Activated CD4-positive, alpha-beta T cell treated with anti-CD3 and anti-CD28 coated beads for 4 hours (primary cell): ENCODE measurements at regions not wholly inside any gene's neighbourhood (a gene's known extent, or its start where the extent isn't known, plus 50 kb on each side); places are given as distances from the start of the nearest gene placed in this dataset.

Experiments
- DNase-seq, 2 donors: peaks; one replicate each; pipeline ENCODE4 v3.0.0-alpha.2; 2020

GRCh38 chr16:49910541-49911071 is 54.7 kb upstream of the ZNF423 start:
- DNase-seq: no peak

GRCh38 chr16:49911430-49911829 is 55.5 kb upstream of the ZNF423 start:
- no peak for DNase-seq

GRCh38 chr16:49912721-49913120 is 56.8 kb upstream of the ZNF423 start:
- DNase-seq: no peak

DNA sequence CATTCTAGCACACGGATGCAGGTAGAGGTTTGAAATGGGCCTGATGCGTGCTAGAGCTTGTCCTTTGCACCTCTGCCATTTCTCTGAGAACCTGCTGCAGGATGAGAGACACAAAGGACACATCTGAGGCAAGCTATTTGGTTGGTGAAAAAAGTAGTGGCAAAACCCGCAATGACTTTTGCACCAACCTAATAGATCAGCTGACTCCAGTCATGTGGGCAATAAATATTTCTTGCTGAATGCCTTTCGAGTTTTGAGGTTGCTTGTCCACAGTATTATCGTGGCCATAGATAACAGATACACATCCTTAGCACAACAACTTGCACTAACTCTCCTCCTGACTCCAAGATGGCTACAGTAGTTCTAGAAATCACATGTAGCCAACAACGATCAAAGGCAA is 57.8 kb upstream of the ZNF423 start:
- DNase-seq: no peak

DNA sequence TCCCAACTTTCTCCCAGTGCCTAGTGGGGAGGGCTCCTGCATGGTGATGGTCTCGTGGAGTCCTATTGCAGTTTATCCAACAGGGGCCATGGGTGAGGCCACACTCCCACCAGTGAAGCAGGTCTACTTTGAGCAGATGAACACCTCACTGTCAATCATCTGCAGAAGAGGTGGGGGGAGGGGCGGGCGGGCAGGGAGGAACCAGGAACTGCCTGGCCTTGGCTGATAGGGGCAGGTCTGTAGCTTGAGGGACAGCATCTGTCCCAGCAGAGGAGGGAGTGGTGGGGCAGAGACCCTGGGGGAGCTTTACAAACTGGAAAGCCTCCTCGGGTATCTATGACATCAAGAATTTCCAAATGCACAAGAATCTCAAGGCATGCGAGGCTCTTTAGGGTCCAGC is 58.7 kb upstream of the ZNF423 start:
- no peak for DNase-seq

- DNase-seq: no peak
These were observed 62.3 kb upstream of the ZNF423 start for GRCh38 chr16:49918257-49918656.

DNA sequence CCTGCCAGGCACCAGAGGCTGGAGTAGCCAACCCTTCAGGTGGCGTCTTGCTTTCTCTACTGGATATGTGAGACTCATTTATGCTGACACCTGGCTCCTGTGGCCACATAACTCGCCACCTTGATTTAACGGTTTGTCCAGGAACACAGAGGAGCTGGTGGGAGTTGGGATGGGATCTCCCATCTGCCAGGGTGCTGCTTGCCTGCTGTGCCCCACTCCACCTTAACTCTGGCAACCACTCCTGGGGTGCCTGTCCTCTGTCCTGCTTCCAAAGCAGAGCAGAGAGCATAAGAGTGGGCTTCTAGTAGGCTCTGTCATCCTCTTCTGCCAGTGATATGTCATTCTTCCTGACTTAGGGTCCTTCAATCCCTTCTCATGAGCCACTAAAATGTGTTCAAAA is 63.4 kb upstream of the ZNF423 start:
- DNase-seq: no peak

DNA sequence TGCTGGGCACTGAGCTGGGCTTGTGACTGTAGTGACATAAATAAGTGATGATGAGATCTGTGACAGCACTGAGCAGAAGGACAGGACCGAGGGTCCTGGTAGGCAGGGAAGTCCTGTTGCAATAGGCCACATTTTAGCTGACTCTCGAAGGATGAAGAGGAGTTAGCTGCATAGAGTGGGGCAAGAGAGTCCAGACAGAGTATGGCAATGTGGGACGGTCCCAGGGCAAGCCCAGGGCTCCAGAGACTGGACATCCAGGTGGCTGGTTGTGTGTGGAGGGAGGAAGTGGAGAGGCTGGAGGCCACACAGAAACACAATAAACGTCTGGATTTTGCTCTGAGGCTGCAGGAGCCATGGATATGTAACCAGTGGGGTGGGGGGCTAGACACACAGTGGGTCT is 64.5 kb upstream of the ZNF423 start:
- no peak for DNase-seq

- DNase-seq: no peak
These were observed 65.2 kb upstream of the ZNF423 start for GRCh38 chr16:49921106-49921505.

GRCh38 chr16:49921791-49922456 is 66.0 kb upstream of the ZNF423 start:
- DNase-seq: peak; percentile 5 to 31

DNA sequence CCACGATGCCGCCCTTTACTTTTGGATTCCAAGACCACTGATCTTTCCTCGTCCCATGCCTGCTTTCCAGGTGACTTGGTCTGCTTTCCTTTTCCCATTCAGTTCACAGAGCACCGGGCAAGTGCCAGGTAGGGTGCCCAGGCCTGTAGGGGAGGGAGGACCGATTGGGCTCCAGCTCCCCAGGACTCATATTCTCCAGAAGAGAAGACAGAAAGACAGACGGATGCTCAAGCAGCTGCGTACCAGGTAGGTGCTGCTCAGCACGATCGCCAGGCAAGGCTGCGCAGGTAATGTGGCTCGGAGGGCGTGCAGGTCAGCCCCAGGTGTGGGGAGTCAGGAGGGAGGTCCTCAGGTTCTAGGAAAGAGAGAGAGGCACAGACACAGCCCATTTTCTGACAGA is 67.5 kb upstream of the ZNF423 start:
- no peak for DNase-seq

GRCh38 chr16:49924078-49924477 is 68.2 kb upstream of the ZNF423 start:
- no peak for DNase-seq

- DNase-seq: no peak
These were observed 71.0 kb upstream of the ZNF423 start for GRCh38 chr16:49926941-49927340.

DNA sequence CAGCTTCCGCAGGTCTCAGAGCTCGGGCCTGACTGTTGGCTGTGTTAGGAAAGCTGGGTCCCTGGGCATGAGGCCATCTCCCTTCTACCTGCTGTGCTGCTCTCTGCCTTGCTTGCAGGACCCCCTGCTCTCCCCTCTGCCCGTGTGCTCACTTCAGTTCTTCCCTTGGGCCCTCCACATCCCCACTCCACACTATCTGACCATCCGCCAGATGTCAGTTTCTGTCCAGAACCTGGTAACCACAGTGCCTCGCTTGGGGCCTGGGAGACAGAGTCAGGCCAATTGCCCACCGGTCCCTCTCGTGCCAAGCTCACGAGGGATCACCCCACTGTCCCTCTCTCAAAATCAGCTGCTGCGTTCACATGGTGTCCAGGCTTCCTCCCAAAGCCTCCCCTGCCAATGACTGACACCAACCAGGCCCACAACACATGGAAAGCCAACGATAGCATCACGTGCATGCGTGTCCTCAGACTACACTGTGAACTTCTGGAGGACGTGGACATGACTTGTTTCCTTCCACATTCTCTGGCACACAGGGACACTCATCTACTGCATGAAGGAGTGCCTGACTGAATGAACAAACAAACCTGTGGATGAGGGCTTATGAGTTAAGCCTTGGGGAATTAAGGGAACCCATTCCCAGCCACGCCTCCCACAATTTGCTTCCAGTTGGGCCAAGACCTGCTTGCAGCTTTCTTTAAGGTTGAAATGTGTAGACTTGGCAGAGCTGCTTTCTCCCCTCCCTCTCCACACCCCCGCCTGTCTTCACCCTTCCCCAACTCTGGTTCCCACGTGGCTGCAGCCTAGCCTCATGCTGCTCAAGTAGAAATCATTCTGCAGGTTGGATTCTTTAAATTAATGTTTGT is 72.5 kb upstream of the ZNF423 start:
- DNase-seq: no peak

DNA sequence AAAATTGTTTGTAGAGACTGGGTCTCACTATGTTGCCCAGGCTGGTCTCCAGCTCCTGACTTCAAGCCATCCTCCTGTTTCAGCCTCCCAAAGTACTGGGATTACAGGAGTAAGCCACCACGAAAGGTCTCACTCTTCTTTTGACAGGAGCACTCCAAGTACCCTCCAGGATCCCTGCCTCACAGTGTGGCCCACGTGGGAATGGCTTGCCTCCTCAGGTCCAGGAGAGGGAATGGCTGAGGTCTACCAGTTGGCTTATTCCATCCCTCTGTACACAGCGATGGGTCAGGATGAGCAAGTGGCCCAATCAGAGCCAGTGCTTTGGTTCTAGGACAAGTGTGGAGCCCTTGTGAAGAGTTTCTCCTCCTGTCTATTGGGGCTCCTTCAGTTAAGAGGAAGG is 73.7 kb upstream of the ZNF423 start:
- no peak for DNase-seq

DNA sequence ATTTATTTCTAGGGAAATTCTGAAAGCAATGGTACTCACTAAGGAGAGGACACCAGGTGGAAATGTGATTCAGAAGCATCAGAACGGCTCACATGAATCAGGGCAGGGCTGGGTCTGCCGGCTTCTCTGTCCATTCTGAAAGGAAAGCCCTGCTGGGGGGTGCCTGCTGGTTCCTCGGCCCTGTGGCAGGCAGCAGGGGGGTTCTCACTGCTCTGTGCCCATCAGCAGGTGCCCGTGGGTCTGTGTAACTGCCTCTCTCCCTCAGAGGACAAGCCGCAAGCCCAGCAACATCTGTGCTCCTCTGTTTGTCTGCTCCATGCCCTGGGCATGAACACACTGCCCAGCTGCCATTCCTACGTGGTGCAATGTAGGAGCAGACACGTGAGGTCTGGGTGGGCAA is 74.9 kb upstream of the ZNF423 start:
- DNase-seq: no peak

- no peak for DNase-seq
These were observed 75.4 kb upstream of the ZNF423 start for GRCh38 chr16:49931266-49931665.

DNA sequence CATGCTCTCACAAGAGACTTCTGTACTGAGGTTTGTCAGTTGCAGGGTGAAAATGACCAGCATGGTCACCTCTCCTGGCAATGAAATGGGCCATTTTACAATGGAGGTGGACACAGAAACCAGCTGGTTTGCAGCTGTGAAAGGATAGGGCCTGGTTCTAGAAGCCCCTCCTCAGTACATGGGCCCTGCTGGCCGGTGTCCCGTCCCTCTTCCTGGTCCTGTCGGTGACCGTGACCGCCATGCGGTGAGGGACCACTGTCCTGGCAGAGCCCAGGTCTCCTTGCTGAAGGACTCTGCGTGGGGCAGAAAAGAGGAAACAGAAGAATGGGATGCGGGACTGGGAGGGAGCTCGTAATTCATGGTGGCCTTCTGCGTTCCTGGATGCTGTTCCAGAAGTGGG is 76.0 kb upstream of the ZNF423 start:
- DNase-seq: no peak

DNA sequence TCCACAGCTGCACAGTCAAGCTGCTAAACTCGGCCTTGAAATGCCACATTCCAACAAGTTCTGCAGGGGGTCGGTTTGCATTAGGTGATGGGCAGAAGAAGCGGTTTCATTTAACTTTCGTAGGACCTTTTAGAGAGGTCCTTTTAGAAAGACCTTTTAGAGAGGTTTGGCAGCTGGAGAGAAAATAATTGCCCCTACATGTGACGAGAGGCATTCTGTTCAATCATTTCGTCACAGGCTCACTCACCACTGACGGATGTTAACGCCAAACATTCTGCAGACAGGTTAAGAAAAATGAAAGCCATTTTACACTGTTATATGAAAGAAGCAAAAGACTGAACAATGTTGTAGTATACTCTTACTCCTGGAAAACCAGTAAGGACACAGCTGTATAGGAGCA is 76.5 kb upstream of the ZNF423 start:
- no peak for DNase-seq

GRCh38 chr16:49932946-49933345 is 77.0 kb upstream of the ZNF423 start:
- DNase-seq: no peak

- DNase-seq: no peak
These were observed 80.9 kb upstream of the ZNF423 start for GRCh38 chr16:49936791-49937190.

DNA sequence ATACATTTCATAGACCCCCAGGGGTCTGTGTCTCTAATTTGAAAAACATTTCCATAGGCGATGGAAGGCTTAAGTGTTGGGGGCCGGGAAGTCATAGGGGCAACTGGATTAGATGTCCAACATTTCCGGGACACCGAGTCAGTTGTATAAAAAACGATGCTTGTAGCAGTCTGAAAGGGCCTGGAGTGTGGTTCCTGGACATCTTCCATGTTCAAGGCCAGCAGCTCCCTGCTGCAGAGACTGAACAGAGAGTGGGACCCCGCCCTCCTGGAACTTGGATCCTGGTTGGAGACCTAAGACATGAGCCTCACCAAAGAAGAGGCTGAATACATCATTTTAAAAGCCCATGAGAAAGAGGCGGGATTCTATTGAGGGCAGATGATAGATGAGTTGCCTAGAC is 82.0 kb upstream of the ZNF423 start:
- no peak for DNase-seq

DNA sequence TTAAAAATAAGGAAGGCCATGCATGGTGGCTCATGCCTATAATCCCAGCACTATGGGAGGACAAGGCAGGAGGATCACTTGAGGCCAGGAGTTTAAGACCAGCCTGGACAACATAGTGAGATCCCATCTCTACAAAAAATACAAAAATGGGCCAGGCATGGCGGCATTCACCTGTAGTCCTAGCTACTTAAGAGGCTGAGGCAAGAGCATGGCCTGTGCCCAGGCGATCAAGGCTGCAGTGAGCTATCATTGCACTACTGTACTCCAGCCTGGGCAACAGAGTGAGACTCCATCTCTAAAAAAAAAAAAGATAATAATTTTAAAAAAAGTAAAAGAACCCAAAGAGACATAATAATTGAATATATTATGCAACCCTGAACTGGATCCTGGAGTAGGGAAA is 83.6 kb upstream of the ZNF423 start:
- no peak for DNase-seq

GRCh38 chr16:49940464-49941224 is 84.4 kb upstream of the CNEP1R1 start:
- DNase-seq: no peak
